NCI-H460 (cell line): ENCODE measurements at regions not wholly inside any gene's neighbourhood (a gene's known extent, or its start where the extent isn't known, plus 50 kb on each side); places are given as distances from the start of the nearest gene placed in this dataset.

ENCODE experiments used
- small RNA-seq, 2 experiments: library from RNA; depleted of rRNA; stranded (forward); fragments of <200 nt; gene quantifications; one replicate each; pipeline ENCODE3, GENCODE V24; 2014

Small RNAs in the stretch of these regions (small RNA-seq; reads per million reads assigned to genes)
- 0 to 0.82 reads per million in 2 experiments for gene RN7SKP89
